K562 (cell line): ENCODE measurements at regions not wholly inside any gene's neighbourhood (a gene's known extent, or its start where the extent isn't known, plus 50 kb on each side); places are given as distances from the start of the nearest gene placed in this dataset.

ENCODE experiments used
- ADNP ChIP-seq: fragments of 200-800 bp; sonication (Bioruptor generic); IDR thresholded peaks from 2 replicates; pipeline ENCODE4 v1.6.1; 2016; ENCODE audit warnings: missing genetic modification characterization, missing compliant biosample characterization
- CBFB ChIP-seq: sonication (generic); formaldehyde crosslinking; IDR thresholded peaks from 2 replicates; pipeline ENCODE4 v1.4.0; 2020; ENCODE audit warnings: mild to moderate bottlenecking, missing genetic modification reagents
- E2F3 ChIP-seq: fragments of 250-450 bp; sonication (Bioruptor Pico); IDR thresholded peaks from 2 replicates; pipeline ENCODE4 v1.4.0; 2020; ENCODE audit warnings: mild to moderate bottlenecking
- E2F5 ChIP-seq: sonication (generic); formaldehyde crosslinking; IDR thresholded peaks from 2 replicates; pipeline ENCODE4 v1.8.0; 2022; ENCODE audit warnings: mild to moderate bottlenecking, missing genetic modification reagents
- GTF3C2 ChIP-seq: IDR thresholded peaks from 3 replicates; pipeline ENCODE4 v1.6.1; 2011; ENCODE audit warnings: borderline replicate concordance, mild to moderate bottlenecking, moderate library complexity; ENCODE audit not compliant: insufficient read length; ENCODE audit errors: extremely low read depth
- MCM2 ChIP-seq: fragments of 450-650 bp; IDR thresholded peaks from 2 replicates; pipeline ENCODE4 v1.6.1; 2017; ENCODE audit warnings: low read depth, mild to moderate bottlenecking
- MGA ChIP-seq: fragments of 450-650 bp; IDR thresholded peaks from 2 replicates; pipeline ENCODE4 v1.6.1; 2016; ENCODE audit warnings: mild to moderate bottlenecking, moderate library complexity
- ZNF592 ChIP-seq: fragments of 450-650 bp; IDR thresholded peaks from 2 replicates; pipeline ENCODE4 v1.6.1; 2017; ENCODE audit warnings: antibody characterized with exemption, mild to moderate bottlenecking

GRCh38 chr10:47081264-47081663 is 170.0 kb downstream of the PTPN20 start (continued):
- no peak for TF ChIP-seq ZNF592
- no peak for TF ChIP-seq MCM2
- no peak for TF ChIP-seq E2F3 (CRISPR knock-in tag)
- TF ChIP-seq MGA, result no peak
- TF ChIP-seq CBFB, result no peak
- TF ChIP-seq GTF3C2, result no peak
- TF ChIP-seq ADNP, result no peak
- no peak for TF ChIP-seq E2F5 (CRISPR knock-in tag)
